ENCODE measurements at regions not wholly inside any gene's neighbourhood (a gene's known extent, or its start where the extent isn't known, plus 50 kb on each side); places are given as distances from the start of the nearest gene placed in this dataset.

GRCh38 chr10:10310498-10310897 is 707.2 kb upstream of the CELF2 start:
- H3K36me3 ChIP-seq = no peaks in the 10 kb centered on the region
- H3K27ac ChIP-seq = no peak overlapping the region
- H3K9me3 ChIP-seq = no peaks in the 10 kb centered on the region
- WGBS, 2 donors = 86 to 89% methylated on average over 1 of the region's 1 CpG
- no peak for TF ChIP-seq CTCF (IDR thresholded peaks at IDR 0.05)
- TF ChIP-seq POLR2A (IDR thresholded peaks at IDR 0.05) = no peak
- TF ChIP-seq EP300 (IDR thresholded peaks at IDR 0.05) = no peak
- TF ChIP-seq POLR2AphosphoS5 (IDR thresholded peaks at IDR 0.05) = no peak
- H3K27me3 ChIP-seq = no peaks in the 10 kb centered on the region
- peaks cover 0 to 10% (median 1%) of the 10 kb centered on the region in 4 donors for H3K4me1 ChIP-seq
- intact Hi-C loops (cut with DNase I) = no loop called here
- no peak overlapping the region for H3K4me3 ChIP-seq
- DNase-seq = no peak

- Histone ChIP-seq H3K27me3 (no peaks in the 10 kb centered on the region), H3K9me3 (no peaks in the 10 kb centered on the region), H3K4me3 (no peak overlapping the region), H3K27ac (no peak overlapping the region), H3K4me1 (peaks cover 0 to 10% (median 1%) of the 10 kb centered on the region in 4 donors), H3K36me3 (no peaks in the 10 kb centered on the region)
- WGBS, 2 donors = 76 to 84% methylated on average over 2 of the region's 2 CpGs
- TF ChIP-seq EP300 (IDR thresholded peaks at IDR 0.05) = no peak
- no peak for TF ChIP-seq CTCF (IDR thresholded peaks at IDR 0.05)
- no peak for TF ChIP-seq POLR2A (IDR thresholded peaks at IDR 0.05)
- TF ChIP-seq POLR2AphosphoS5 (IDR thresholded peaks at IDR 0.05) = no peak
- no peak for DNase-seq
- intact Hi-C loops (cut with DNase I) = no loop called here
These were observed 705.7 kb upstream of the CELF2 start for GRCh38 chr10:10311966-10312365.

- intact Hi-C loops (cut with DNase I) = no loop called here
- Histone ChIP-seq H3K4me1 (peaks cover 0 to 10% (median 1%) of the 10 kb centered on the region in 4 donors), H3K9me3 (no peaks in the 10 kb centered on the region), H3K27ac (no peak overlapping the region), H3K4me3 (no peak overlapping the region), H3K27me3 (no peaks in the 10 kb centered on the region), H3K36me3 (no peaks in the 10 kb centered on the region)
- WGBS, 2 donors = 15 to 48% methylated on average over 3 of the region's 3 CpGs
- no peak for TF ChIP-seq POLR2AphosphoS5 (IDR thresholded peaks at IDR 0.05)
- DNase-seq = no peak
These were observed 704.4 kb upstream of the CELF2 start for GRCh38 chr10:10313149-10313835.

GRCh38 chr10:10314626-10315025 is 703.0 kb upstream of the CELF2 start:
- no peak overlapping the region for H3K27ac ChIP-seq
- no peaks in the 10 kb centered on the region for H3K36me3 ChIP-seq
- intact Hi-C loops (cut with DNase I) = no loop called here
- no peak for DNase-seq
- 90 to 93% methylated on average over 2 of the region's 2 CpGs for WGBS, 2 donors
- TF ChIP-seq CTCF (IDR thresholded peaks at IDR 0.05) = no peak
- no peak overlapping the region for H3K4me3 ChIP-seq
- no peaks in the 10 kb centered on the region for H3K9me3 ChIP-seq
- H3K27me3 ChIP-seq = no peaks in the 10 kb centered on the region
- peaks cover 0 to 10% (median 1%) of the 10 kb centered on the region in 4 donors for H3K4me1 ChIP-seq

GRCh38 chr10:10315989-10316388 is 701.7 kb upstream of the CELF2 start:
- Histone ChIP-seq H3K36me3 (no peaks in the 10 kb centered on the region), H3K9me3 (no peaks in the 10 kb centered on the region), H3K27me3 (no peaks in the 10 kb centered on the region), H3K27ac (no peak overlapping the region), H3K4me3 (no peak overlapping the region), H3K4me1 (peaks cover 0 to 10% (median 1%) of the 10 kb centered on the region in 4 donors)
- intact Hi-C loops (cut with DNase I) = no loop called here
- TF ChIP-seq CTCF (IDR thresholded peaks at IDR 0.05) (no peak), POLR2AphosphoS5 (IDR thresholded peaks at IDR 0.05) (no peak), EP300 (IDR thresholded peaks at IDR 0.05) (no peak), POLR2A (IDR thresholded peaks at IDR 0.05) (no peak)
- 92 to 98% methylated on average over 1 of the region's 1 CpG for WGBS, 2 donors
- no peak for DNase-seq
